PC-9 (cell line): ENCODE measurements at regions not wholly inside any gene's neighbourhood (a gene's known extent, or its start where the extent isn't known, plus 50 kb on each side); places are given as distances from the start of the nearest gene placed in this dataset.

Experiments
- EZH2 ChIP-seq: fragments of 200-600 bp; sonication (generic); IDR thresholded peaks from 2 replicates; pipeline ENCODE4 v1.8.0; 2017; ENCODE audit warnings: antibody characterized with exemption, low read depth
- TF ChIP-seq, protein P1 (sequence below): fragments of 200-600 bp; sonication (generic); conservative IDR thresholded peaks from 2 replicates; pipeline ENCODE4 v1.6.1; 2017; ENCODE audit warnings: mixed run types, antibody characterized with exemption, mild to moderate bottlenecking, moderate library complexity

DNA sequence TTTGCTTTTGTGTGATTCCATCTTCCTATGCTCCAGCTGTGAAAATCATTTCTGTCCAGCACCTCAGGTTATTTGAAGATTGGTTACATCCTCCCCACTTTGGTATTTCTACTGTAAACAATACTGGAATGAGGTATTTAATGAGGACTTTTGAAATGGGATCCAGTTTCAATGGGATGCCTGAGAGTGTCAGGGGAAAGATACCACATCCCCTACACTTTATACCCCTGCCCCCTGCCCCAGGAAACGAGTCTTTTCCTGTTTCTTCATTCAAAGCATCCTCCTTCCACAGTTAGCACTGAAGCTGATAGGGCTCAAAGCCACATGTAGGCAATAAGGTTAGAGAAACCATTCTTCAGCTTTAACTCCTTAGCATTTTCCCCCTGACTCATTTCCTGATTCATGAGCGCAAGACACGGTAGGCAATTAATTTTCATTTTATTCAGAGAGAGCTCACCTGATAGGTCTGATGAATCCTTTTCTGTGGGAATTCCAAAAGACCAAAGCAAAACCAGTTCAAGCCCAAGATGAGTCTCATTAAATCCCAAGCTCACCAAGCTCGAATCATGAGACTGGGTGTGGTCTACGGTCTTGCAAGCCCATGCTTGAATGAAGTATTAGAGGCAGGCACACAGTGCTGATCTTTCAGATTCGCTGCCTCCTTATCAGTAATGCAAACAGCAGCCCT lies 143.6 kb upstream of the CRY1 start:
- TF ChIP-seq EZH2: no peak
- TF ChIP-seq, protein P1, sequence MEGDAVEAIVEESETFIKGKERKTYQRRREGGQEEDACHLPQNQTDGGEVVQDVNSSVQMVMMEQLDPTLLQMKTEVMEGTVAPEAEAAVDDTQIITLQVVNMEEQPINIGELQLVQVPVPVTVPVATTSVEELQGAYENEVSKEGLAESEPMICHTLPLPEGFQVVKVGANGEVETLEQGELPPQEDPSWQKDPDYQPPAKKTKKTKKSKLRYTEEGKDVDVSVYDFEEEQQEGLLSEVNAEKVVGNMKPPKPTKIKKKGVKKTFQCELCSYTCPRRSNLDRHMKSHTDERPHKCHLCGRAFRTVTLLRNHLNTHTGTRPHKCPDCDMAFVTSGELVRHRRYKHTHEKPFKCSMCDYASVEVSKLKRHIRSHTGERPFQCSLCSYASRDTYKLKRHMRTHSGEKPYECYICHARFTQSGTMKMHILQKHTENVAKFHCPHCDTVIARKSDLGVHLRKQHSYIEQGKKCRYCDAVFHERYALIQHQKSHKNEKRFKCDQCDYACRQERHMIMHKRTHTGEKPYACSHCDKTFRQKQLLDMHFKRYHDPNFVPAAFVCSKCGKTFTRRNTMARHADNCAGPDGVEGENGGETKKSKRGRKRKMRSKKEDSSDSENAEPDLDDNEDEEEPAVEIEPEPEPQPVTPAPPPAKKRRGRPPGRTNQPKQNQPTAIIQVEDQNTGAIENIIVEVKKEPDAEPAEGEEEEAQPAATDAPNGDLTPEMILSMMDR: no peak
